Heart right ventricle (tissue), 16 donors: ENCODE measurements at regions not wholly inside any gene's neighbourhood (a gene's known extent, or its start where the extent isn't known, plus 50 kb on each side); places are given as distances from the start of the nearest gene placed in this dataset.
A peak's percentile ranks its signal among the peaks of the same experiment; 100 is the strongest.

Source experiments
- ATAC-seq, 8 donors: fragments of 200-7000 bp; cut with Tn5 transposase; one replicate each; pipeline ENCODE4 v1.9.1; 2020; ENCODE audit warnings: mild to moderate bottlenecking in 8 of 8, moderate library complexity in 8 of 8, moderate number of reproducible peaks in 1 of 8
- DNase-seq, 2 donors: peaks; one replicate each; pipeline ENCODE4 v3.0.0-alpha.2; 2020
- H3K27ac ChIP-seq, 10 donors: fragments of 200-600 bp; sonication (generic) in 2 of 10; one replicate each; pipeline versions ENCODE4 v1.5.0 to v1.8.0; 2020 to 2022; ENCODE audit warnings: mild to moderate bottlenecking in 3 of 10
- H3K27me3 ChIP-seq, 7 donors: fragments of 200-600 bp; one replicate each; pipeline ENCODE4 v1.8.0; 2021 to 2022; ENCODE audit warnings: mild to moderate bottlenecking in 2 of 7
- H3K36me3 ChIP-seq, 9 donors: fragments of 200-600 bp; sonication (generic) in 1 of 9; one replicate each; pipeline versions ENCODE4 v1.5.0 to v1.8.0; 2020 to 2022; ENCODE audit warnings: mild to moderate bottlenecking in 2 of 9
- H3K4me1 ChIP-seq, 9 donors: fragments of 200-600 bp; sonication (generic) in 1 of 9; one replicate each; pipeline versions ENCODE4 v1.5.0 to v1.8.0; 2020 to 2022; ENCODE audit warnings: mild to moderate bottlenecking in 4 of 9
- H3K4me3 ChIP-seq, 10 donors: fragments of 200-600 bp; sonication (generic) in 2 of 10; one replicate each; pipeline versions ENCODE4 v1.5.0 to v1.8.0; 2020 to 2022; ENCODE audit warnings: mild to moderate bottlenecking in 7 of 10, moderate library complexity in 2 of 10
- H3K9me3 ChIP-seq, 11 donors: fragments of 200-600 bp in 10 of 11; sonication (generic) in 2 of 11; one replicate each; pipeline versions ENCODE4 v1.5.0 to v1.8.0; 2013 to 2022; ENCODE audit warnings: mild to moderate bottlenecking in 2 of 11, control low read depth in 1 of 11, moderate library complexity in 1 of 11
- WGBS, 2 donors: extraction: QIAGEN DNeasy Blood & Tissue Kit; methylation state at CpG; one replicate each; pipeline ENCODE4 v1.1.7; 2013; ENCODE audit warnings: inconsistent platforms in 1 of 2; 5-methylcytosine and 5-hydroxymethylcytosine counted together
- intact Hi-C, 10 donors: fragments of 100-400 bp; cut with DNase I; formaldehyde crosslinking; loops; one replicate each; pipeline versions ENCODE4 v1.11.1 to v1.14.2; 2022
- TF ChIP-seq, protein P1 (sequence below), 9 donors: fragments of 200-600 bp; sonication (generic) in 2 of 9; IDR thresholded peaks; one replicate each; pipeline versions ENCODE4 v1.5.0 to v1.8.0; 2021 to 2022; ENCODE audit warnings: antibody characterized with exemption in 9 of 9, mild to moderate bottlenecking in 5 of 9, moderate library complexity in 1 of 9
- donor health status: Arrhythmogenic right ventricular cardiomyopathy.
- donor health status: ischemic (EF 13 %, LVEDD 7.1; RV severe dilation, severe dysfunction).
- donor health status: healthy with polysubstance abuse.
- donor health status: DM: no; HTN: yes; CAD: no.
- donor health status: DM: no; HTN: no; CAD: no.
- donor health status: ischemic (EF 25% LVEDD 6.9; RV normal size, moderate dysfunction).
- donor health status: ischemic (EF 25% LVEDD 5.7; RV mildly dilated, moderate dysfunction).
- donor health status: healthy.
- donor health status: DM: yes; HTN: yes; CAD: no.
- donor health status: Ischemic cardiomyopathy.
- donor health status: ischemic (EF 35%, LVEDD 5.7; RV mildly dilated, moderate dysfunction).
- donor health status: nonischemic (EF 11% LVEDD 7.7; RV severe dilation, severe dysfunction).
- donor health status: DM: yes; HTN: yes; CAD: no.
- donor health status: PGD.
- donor health status: ischemic (EF 29% LVEDD 5.4; RV normal size, mild dysfunction).
- donor health status: nonischemic (EF 23%, LVEDD 6.1; RV moderate dilation, normal function).

DNA sequence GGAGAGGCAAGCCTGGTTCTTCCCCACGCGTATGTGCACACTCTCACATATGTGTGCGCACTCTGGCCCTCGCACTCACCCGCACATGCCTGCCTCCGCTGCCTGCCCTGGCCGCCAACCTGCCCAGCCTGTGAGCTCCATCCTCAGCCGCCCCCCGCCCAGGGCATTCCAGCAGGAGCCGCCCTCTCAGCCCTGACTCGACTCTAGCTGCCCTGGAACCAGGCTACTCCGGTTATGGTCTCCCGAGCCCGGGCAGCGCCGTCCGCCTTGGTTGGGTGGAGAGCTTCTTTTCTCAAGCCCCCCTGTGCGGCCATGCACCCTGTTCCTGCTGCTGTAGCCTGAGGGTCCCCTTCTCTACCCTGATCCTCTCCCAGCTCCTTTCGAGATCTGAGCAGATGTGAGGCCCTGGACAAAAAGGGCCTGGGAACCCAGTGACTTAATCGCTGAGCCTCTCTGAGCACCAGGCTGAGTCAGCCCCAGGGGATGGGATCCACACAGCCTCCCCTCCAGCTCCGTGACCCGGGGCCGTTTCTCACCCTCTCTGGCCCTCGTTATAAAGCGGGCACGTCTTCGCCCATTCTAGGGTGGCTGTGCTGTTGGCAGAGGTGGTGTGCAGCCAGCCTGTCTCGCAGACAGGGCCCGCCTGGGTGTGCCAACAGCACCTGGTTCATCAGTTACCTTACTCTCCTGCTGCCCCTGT, 191.5 kb downstream of the TEX29 start:
- TF ChIP-seq, protein P1, sequence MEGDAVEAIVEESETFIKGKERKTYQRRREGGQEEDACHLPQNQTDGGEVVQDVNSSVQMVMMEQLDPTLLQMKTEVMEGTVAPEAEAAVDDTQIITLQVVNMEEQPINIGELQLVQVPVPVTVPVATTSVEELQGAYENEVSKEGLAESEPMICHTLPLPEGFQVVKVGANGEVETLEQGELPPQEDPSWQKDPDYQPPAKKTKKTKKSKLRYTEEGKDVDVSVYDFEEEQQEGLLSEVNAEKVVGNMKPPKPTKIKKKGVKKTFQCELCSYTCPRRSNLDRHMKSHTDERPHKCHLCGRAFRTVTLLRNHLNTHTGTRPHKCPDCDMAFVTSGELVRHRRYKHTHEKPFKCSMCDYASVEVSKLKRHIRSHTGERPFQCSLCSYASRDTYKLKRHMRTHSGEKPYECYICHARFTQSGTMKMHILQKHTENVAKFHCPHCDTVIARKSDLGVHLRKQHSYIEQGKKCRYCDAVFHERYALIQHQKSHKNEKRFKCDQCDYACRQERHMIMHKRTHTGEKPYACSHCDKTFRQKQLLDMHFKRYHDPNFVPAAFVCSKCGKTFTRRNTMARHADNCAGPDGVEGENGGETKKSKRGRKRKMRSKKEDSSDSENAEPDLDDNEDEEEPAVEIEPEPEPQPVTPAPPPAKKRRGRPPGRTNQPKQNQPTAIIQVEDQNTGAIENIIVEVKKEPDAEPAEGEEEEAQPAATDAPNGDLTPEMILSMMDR (IDR thresholded peaks at IDR 0.05) = no peak
- Histone ChIP-seq H3K36me3 (no peaks in the 10 kb centered on the region), H3K4me3 (no peak overlapping the region), H3K4me1 (no peaks in the 10 kb centered on the region), H3K9me3 (no peaks in the 10 kb centered on the region), H3K27ac (peak overlapping the region in 1 of 10 donors; percentile 44), H3K27me3 (peaks cover 0 to 73% (median 43%) of the 10 kb centered on the region in 7 donors)
- intact Hi-C loops = no loop called here
- DNase-seq (no peak), ATAC-seq (peak in 6 of 8 donors; percentile 16 to 61 (median 37))
- 85 to 90% methylated on average over 29 of the region's 29 CpGs for WGBS, 2 donors

DNA sequence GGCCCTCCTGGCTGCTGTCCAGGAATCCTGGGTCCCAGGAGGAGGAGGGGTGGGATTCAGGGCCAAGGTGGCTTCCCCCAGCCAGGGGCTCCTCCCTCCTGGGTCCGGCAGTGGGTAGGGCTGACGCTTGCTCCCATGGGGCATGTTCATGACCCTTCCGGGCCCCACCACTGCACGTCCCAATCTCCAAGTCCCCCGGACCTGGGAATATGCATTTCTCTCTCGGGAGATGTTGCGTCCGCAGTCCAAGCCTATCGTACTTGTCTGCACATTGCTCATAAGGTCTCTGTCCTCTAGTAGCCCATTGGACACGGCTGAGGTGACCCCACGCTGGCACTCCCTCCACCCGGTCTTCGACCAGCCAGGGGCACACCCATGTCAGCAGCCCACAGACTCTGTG, 192.3 kb downstream of the TEX29 start:
- DNase-seq (no peak), ATAC-seq (peak in 1 of 8 donors; percentile 41)
- Histone ChIP-seq H3K27ac (no peak overlapping the region), H3K36me3 (no peaks in the 10 kb centered on the region), H3K27me3 (peaks cover 0 to 78% (median 43%) of the 10 kb centered on the region in 7 donors), H3K4me3 (no peak overlapping the region), H3K4me1 (no peaks in the 10 kb centered on the region), H3K9me3 (no peaks in the 10 kb centered on the region)
- intact Hi-C loops = no loop called here
- TF ChIP-seq, protein P1 (IDR thresholded peaks at IDR 0.05) = no peak
- WGBS, 2 donors = 79 to 80% methylated on average over 13 of the region's 13 CpGs

DNA sequence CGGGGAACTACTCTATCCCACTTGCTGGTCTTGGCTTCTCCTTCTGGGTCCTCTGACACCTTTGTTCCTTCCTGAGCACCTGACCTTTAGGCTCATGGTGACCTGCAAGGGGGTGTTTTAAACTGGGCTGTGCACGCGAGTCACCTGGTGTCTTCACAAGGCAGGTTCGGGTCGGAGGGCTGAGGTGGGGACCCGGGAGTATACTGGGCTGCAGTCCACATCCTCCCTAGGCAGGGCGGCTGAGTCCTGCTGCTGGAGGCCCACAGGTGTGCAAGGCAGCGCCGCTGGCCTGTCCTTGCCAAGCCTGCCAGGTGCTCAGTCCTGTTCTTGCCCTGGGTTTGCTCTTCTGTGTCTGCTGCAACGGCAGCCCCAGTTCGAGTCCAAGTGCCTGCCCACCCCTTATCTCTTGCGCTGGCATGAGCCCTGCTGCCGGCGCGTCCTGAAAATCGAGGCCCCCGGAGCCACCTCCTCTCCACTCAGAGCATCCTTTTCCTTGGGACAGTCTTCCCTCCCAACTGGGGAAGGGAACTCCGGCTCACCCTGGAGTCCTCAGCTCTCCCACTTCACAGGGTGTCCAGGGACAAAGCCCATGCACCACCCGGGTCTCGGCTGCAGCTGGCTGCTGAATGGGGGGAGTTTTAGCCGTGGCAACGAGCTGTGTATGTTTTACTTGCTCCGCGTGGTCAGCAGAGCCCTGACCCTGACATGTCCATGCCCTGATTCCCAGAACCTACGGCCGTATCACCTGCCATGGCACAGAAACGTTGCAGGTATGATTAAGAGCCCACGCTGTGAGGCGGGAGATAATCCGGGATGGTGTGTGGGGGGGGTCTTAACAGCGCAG, 193.5 kb downstream of the TEX29 start:
- no peaks in the 10 kb centered on the region for H3K36me3 ChIP-seq
- no peaks in the 10 kb centered on the region for H3K9me3 ChIP-seq
- no peak overlapping the region for H3K4me3 ChIP-seq
- peaks cover 0 to 69% (median 34%) of the 10 kb centered on the region in 7 donors for H3K27me3 ChIP-seq
- H3K27ac ChIP-seq = no peak overlapping the region
- intact Hi-C loops = no loop called here
- no peak for ATAC-seq
- WGBS, 2 donors = 76 to 83% methylated on average over 31 of the region's 31 CpGs
- no peaks in the 10 kb centered on the region for H3K4me1 ChIP-seq
- no peak for DNase-seq
- TF ChIP-seq, protein P1 (IDR thresholded peaks at IDR 0.05) = no peak

DNA sequence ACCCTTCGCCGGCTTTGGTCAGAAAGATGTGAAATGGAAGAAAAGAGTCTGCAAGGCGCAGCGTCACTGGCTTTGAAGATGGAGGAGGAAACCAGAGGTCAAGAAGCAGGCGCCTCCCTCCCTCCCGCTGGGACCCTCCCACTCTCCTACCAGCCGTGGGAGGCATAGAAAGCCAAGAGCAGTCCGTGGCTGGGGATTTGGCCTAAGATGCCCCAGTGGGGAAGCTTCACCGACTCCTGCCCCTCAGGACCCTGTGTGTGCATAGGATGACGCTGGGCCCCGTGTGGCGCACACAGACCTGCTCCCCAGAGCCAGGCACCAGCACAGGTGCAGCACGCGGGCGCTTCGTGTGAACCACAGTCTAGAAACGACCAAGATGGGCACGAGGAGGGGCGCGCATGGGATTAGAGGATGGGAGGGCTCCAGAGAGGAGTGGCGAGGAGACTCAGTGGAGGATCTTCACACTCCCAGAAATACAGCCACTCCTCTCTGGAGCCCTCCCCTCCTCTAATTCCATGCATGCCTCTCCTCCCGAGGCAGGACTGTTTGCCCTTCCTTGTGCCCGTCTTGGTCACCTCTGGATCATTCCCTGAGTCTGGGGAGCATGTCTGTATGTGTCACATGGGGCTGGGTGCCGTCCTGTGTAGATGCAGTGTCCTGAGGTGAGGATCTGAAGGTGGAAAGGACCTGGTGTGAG, 194.3 kb downstream of the TEX29 start:
- H3K36me3 ChIP-seq = no peaks in the 10 kb centered on the region
- TF ChIP-seq, protein P1 (IDR thresholded peaks at IDR 0.05) = no peak
- intact Hi-C loops = no loop called here
- 59 to 64% methylated on average over 24 of the region's 24 CpGs for WGBS, 2 donors
- ATAC-seq (no peak), DNase-seq (no peak)
- H3K4me1 ChIP-seq = no peaks in the 10 kb centered on the region
- peaks cover 0 to 69% (median 32%) of the 10 kb centered on the region in 7 donors for H3K27me3 ChIP-seq
- H3K4me3 ChIP-seq = no peak overlapping the region
- H3K27ac ChIP-seq = no peak overlapping the region
- no peaks in the 10 kb centered on the region for H3K9me3 ChIP-seq
